NCI-H69 (cell line): ENCODE measurements at regions not wholly inside any gene's neighbourhood (a gene's known extent, or its start where the extent isn't known, plus 50 kb on each side); places are given as distances from the start of the nearest gene placed in this dataset.

Experiments used
- DNase-seq: peaks from one replicate; lab custom pipeline; 2025; lab: John Stamatoyannopoulos, UW

DNA sequence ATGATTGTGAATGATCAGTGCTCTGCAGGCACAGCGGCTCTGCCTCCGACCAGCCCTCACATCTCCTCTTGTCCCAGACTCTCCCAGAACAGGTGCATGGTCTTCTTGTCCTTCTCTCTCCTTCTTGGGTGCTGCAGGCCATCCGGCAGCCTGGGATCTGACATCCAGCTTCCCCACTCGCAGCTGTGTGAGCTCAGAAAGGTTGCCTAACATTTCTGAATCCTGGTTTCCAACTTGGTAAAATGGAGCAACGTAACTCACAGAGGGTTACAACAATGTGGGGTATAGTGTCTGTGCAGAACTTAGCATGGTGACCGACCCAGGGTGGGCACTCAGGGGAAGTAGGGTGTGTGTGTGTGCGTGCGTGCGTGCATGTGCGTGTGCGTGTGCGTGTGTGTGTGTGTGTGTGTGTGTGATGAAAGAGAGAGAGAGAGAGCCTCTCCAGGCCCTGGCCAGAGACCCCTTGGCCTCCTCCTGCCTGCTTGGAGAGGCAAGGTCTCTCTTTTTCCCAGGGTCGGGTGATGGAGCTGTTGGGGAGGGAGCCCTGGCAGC, 110.1 kb downstream of the SNX5 start:
- no peak for DNase-seq

- no peak for DNase-seq
Measured at GRCh38 chr20:17857639-17858449, 110.8 kb downstream of the SNX5 start.

DNA sequence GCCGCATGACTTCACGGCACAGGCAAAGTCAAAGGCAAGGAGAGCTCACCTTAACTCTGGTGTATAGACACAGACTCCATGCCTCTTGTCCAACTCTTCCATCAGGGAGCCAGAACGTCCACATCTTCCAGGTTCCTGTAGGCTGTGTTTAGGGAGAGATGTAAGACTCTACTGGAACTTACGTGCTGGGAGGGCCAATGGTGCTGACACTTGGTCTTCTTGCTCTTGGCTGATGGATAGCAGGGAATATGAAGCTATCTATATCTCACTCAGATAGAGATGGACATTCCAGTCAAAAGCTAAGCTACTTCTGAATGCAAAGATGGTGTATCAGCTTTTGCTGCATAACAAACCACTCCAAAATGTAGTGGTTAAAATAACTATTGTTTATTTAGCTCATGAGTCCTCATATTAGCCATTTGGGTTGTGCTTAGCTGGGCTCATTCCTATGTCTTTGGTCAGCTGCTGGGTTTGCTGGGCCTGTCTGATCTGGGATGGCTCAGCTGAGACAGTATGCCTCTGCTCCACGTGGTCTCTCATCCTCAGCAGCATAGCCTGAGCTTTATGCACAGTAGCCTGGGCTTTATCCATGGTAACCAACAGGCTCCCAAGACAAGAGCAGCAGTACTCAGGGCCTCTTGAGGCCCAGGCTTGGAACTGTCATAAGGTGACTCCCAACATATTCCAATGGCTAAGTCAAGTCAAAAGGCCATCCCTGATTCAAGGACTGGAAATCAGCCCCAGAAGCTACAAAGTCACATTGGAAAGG, 111.6 kb downstream of the SNX5 start:
- no peak for DNase-seq

DNA sequence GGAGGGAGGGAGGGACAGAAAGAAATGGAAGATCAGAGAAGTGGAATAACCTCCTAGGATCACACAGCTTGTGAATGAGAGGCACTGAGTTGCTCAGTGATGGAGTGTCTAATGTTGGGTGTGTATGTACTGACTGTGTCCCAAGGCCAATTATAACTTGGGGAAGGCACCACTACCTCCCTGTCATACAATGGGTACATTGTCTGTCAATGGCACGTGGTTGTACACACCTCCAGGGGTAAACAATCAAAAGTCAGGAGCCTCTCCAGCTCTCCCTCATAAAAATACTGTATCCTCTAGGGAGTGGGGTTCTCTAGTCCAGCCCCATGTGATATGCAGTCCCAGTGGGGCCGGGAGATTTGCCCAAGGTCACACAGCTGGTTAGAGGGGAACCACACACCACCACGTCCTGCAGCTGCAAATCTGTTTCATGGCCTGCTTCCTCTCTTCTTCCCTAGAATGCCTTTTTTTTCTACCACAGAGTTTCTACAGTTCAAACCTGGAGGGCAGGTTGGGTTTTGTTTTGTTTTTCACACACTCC, 112.5 kb downstream of the SNX5 start:
- peak; percentile 21 for DNase-seq

DNA sequence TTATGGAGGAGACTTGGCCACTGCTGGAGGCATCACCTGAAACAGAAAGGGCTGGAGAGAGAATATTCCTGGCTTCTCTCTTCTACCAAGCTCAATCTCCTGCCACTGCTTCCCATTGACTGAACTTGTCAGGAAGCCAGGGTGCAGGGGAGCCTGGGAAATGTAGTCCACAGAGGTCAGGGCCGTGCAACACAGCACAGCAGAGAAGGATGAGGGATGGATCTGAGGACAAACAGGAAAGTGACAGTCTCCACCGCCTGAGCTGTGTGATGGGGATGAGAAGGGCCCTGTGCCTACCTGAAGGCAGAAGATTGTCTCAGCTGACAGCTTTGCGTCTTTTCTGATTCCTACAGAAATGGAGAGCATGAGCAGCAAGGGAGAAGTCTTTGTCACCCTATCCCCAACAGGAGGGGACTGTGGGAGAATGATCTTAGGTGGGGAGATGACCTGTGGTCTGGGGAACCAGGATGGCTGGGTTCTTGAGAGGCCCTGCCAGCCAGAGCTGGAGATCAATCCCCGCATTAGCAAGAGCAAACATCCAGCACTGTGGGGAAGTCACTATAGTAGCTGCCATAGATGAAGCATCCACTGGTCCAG, 114.2 kb downstream of the SNX5 start:
- peak; percentile 23 for DNase-seq

DNA sequence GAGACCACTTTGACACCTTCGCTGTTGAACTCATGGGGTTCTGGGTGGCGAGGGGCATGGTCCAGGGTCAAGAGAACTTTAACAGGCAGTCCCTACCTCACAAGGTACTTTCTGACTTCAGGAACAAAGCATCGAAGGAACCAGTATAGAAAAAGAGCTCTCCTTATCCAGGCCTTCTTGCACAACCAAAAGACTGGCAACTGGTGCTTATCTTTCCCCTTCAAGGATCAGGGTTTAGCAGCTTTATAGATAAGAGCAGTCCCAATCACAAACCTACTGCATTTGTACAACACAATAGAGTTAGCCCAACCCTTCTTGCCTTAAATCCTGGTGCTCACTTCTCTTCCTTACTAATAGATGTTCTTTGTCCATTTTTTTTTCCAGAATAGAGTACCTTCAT, 116.3 kb downstream of the SNX5 start:
- DNase-seq: no peak

DNA sequence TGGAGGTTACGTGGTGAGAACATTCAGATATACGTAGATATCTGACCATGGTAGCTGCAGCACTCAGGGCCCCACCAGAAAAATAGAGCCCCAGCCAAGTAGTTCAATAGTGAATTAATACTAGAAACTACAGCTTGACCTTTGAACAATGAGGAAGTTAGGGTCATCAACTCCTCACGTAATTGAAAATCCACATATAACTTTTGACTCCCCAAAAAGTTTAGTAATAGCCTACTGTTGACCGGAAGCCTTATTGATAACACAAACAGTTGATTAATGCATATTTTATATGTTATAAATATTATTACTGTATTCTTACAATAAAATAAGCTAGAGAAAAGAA, 117.9 kb downstream of the SNX5 start:
- no peak for DNase-seq

DNA sequence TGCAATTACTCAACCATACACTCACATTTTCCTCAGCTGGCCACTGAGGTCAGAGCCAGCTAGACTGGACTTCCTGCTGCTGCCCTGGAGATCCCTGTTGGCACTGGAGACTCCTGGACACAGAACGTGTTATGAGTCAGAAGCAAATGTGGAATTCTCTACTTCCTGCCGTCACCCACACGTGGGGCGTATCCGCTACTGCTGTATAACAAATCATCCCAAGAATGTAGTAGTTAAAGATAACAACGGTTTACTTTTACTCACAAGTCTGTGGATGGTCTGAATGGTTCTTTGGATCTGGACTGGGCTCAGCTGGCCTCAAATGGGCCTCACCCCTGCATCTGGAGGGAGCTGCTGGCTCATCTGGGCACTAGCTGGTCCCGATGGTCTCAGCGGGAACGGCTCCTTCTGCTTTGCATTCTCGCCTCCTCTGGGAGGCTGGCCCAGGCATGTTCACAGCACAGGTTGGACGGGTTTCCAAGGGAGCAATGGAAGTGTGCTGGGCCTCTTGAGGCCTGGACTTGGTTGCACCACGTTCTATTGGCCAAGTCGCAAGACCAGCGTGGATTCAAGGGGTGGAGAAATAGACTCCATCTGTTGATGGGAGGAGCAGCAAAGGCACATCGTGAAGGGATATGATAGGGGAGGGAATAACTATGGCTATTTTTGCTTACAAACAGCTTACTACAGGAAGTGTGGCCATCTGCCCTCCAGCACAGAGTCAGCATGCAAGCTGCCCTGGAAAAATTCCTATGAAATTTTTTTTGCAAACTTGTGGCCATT, 118.5 kb downstream of the SNX5 start:
- DNase-seq: no peak

DNA sequence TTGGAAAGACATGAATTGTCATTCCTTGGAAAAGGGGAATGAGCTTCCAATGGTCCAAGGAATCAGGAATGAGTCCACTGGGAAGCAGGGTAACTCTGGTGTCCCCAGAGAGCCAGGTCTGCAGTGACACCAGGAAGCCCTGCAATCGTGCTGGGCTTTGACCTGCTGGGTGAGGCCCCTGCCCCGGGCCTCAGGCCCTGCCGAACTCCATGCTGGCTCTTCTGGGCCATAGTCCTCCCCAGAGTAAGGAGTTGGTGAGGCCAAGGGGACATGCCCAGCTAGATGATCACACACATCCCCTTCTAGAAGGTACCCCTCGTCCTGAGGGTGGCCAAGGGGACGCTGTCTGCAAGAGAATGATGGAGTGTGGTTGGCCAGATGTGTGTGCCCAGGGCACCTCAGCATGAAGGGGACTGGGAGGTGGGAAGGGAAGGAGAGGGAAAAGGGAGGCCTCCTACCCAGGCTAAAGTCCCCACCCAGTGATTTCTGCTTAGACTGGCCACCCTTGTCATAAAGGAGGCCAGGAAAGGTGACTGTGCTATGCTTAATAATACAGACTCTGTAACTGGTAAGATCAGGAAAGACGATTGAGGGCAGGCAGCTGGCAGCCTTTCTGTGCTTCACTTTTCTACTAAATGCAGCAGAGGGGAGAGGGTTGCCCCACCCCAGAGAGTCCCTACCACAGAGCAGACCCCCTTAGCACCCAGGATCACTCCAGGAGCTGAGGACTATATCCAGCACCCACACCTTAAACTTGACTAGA, 119.3 kb downstream of the SNX5 start:
- DNase-seq: no peak

- DNase-seq: peak; percentile 51
Measured at GRCh38 chr20:17848249-17849048, 120.1 kb downstream of the SNX5 start.

- DNase-seq: no peak
Measured at GRCh38 chr20:17845701-17846475, 122.7 kb downstream of the SNX5 start.

- no peak for DNase-seq
Measured at GRCh38 chr20:17844549-17845298, 123.9 kb downstream of the SNX5 start.

GRCh38 chr20:17844133-17844429, 124.5 kb downstream of the SNX5 start:
- DNase-seq: no peak

- DNase-seq: no peak
Measured at GRCh38 chr20:17843246-17844132, 125.1 kb downstream of the SNX5 start.

DNA sequence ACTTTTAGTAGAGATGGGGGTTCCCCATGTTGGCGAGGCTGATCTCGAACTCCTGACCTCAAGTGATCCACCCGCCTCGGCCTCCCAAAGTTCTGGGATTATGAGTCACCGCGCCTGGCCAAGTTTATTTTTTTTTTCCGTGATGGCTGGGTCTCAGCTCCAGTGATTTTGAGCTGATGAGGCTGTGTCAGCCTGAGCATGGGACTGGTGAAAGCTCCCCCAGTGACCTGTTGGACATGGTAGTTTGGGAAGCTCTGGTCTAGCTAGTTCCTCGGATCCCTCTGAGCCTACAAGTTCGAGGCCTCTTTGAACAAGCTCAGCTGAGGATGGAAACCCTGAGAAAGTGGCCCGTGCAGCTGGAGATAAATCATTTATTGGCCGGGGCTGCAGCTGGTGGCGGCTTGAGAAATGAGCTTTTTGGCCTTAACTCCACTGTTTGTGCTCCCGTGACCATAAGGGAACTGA, 126.8 kb downstream of the SNX5 start:
- no peak for DNase-seq

DNA sequence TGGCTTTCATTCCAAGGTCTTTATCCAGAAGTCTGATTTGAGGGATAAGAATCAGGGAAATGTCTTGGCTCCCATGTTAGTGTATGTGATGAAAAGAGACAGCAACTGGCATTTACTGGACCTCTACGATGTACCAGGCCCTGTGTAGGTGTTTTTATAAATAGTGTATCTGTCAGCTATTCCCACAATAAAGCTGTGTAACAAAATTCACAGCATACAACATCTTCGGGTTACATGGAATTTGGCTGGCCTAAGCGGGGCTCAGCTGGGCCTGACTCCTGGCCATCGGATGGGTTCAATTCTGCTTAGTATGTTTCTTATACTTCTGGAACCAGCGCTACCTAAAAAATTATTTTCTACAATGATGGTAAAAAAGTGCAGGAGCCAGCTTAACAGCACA, 128.2 kb downstream of the SNX5 start:
- no peak for DNase-seq

- no peak for DNase-seq
Measured at GRCh38 chr20:17838921-17839320, 129.7 kb downstream of the SNX5 start.

- DNase-seq: no peak
Measured at GRCh38 chr20:17837179-17837578, 131.4 kb downstream of the SNX5 start.
